ENCODE measurements at regions not wholly inside any gene's neighbourhood (a gene's known extent, or its start where the extent isn't known, plus 50 kb on each side); places are given as distances from the start of the nearest gene placed in this dataset.

- TF ChIP-seq SRF (IDR thresholded peaks at IDR 0.05; ENCODE audit: low read depth) (no peak), EZH2 (IDR thresholded peaks at IDR 0.05) (no peak), CBX3 (IDR thresholded peaks at IDR 0.05; ENCODE audit: low read depth) (no peak), REST (IDR thresholded peaks at IDR 0.05; ENCODE audit: low read depth) (no peak), ATF3 (IDR thresholded peaks at IDR 0.05) (no peak), SP1 (IDR thresholded peaks at IDR 0.05; ENCODE audit: low read depth) (no peak)
These were observed 812.4 kb upstream of the ZEB2 start (continued) for GRCh38 chr2:145332210-145332898.

- no TSS peak for BruUV-seq (replicated peaks)
- TF ChIP-seq MAX (IDR thresholded peaks at IDR 0.05): no peak
- TF ChIP-seq REST (IDR thresholded peaks at IDR 0.05; ENCODE audit: low read depth): no peak
- TF ChIP-seq SRF (IDR thresholded peaks at IDR 0.05; ENCODE audit: low read depth): no peak
- no peak for TF ChIP-seq CTCF (IDR thresholded peaks at IDR 0.05 in 2 of 3, conservative IDR thresholded peaks at IDR 0.05 in 1 of 3; ENCODE audit: borderline replicate concordance in 1 of 3, insufficient read depth in 1 of 3, low read depth in 2 of 3, low read length in 2 of 3)
- Histone ChIP-seq H3K9me2 (ENCODE audit: insufficient read depth) (no peaks in the 10 kb centered on the region), H3K4me2 (ENCODE audit: low read length) (no peak overlapping the region), H3K27me3 (ENCODE audit: insufficient read depth, low read length) (no peaks in the 10 kb centered on the region), H3K4me1 (ENCODE audit: control insufficient read depth in 1 of 2, insufficient read depth in 2 of 2, low read length in 2 of 2) (no peaks in the 10 kb centered on the region), H3K79me2 (ENCODE audit: insufficient read depth, low read length) (no peaks in the 10 kb centered on the region), H3K27ac (ENCODE audit: low read depth, low read length) (no peak overlapping the region), H3K9me3 (ENCODE audit: control insufficient read depth in 1 of 2, insufficient read depth in 1 of 2, low read depth in 1 of 2, low read length in 2 of 2) (no peaks in the 10 kb centered on the region), H4K20me1 (ENCODE audit: insufficient read depth) (no peaks in the 10 kb centered on the region), H3K4me3 (replicated peaks in 1 of 2; ENCODE audit: low read depth in 1 of 2, low read length in 2 of 2) (no peak overlapping the region), H2AFZ (ENCODE audit: low read depth, low read length, poor library complexity, severe bottlenecking) (no peak overlapping the region), H3K9ac (ENCODE audit: low read length) (no peak overlapping the region), H3K36me3 (ENCODE audit: control insufficient read depth in 1 of 2, insufficient read depth in 2 of 2, low read length in 2 of 2) (no peaks in the 10 kb centered on the region)
- ATAC-seq (no peak), DNase-seq (ENCODE audit: low read depth, low spot score) (no peak)
- POLR2A ChIA-PET: no interaction called here
- RAD21 ChIA-PET (ENCODE audit: low non-redundant PET in 1 of 2, low total read pairs in 2 of 2, uncharacterized antibody in 2 of 2, unreplicated experiment in 2 of 2): no interaction called here
- intact Hi-C loops (cut with micrococcal nuclease): no loop called here
- CTCF ChIA-PET: no interaction called here
These were observed 810.1 kb upstream of the ZEB2 start for GRCh38 chr2:145329971-145330370.
